Karpas-422 (cell line): ENCODE measurements at regions not wholly inside any gene's neighbourhood (a gene's known extent, or its start where the extent isn't known, plus 50 kb on each side); places are given as distances from the start of the nearest gene placed in this dataset.

Experiments
- DNase-seq: peaks from one replicate; pipeline ENCODE4 v3.0.0-alpha.2; 2015
- H2AFZ ChIP-seq: fragments of 200-600 bp; sonication (generic); 2 replicates; pipeline ENCODE4 v1.6.1; 2014; ENCODE audit warnings: antibody characterized with exemption, low read length, mixed read lengths
- H3K27ac ChIP-seq: fragments of 200-600 bp; sonication (generic); 2 replicates; pipeline ENCODE4 v1.5.1; 2014; ENCODE audit warnings: mild to moderate bottlenecking, low read length, moderate library complexity
- H3K27me3 ChIP-seq: fragments of 200-600 bp; sonication (generic); 2 replicates; pipeline ENCODE4 v1.6.1; 2014; ENCODE audit warnings: low read length, mixed read lengths
- H3K36me3 ChIP-seq: fragments of 200-600 bp; sonication (generic); 2 replicates; pipeline ENCODE4 v1.6.1; 2014; ENCODE audit warnings: low read length, mixed read lengths; ENCODE audit not compliant: insufficient read depth
- H3K4me1 ChIP-seq: fragments of 200-600 bp; sonication (generic); 2 replicates; pipeline ENCODE4 v1.6.1; 2014; ENCODE audit warnings: mild to moderate bottlenecking, low read length, mixed read lengths
- H3K4me2 ChIP-seq: fragments of 200-600 bp; sonication (generic); 2 replicates; pipeline ENCODE4 v1.6.1; 2014; ENCODE audit warnings: low read length, low read depth, mild to moderate bottlenecking; ENCODE audit not compliant: poor library complexity, severe bottlenecking
- H3K4me3 ChIP-seq: fragments of 200-600 bp; sonication (generic); 2 replicates; pipeline ENCODE4 v1.5.1; 2014; ENCODE audit warnings: mild to moderate bottlenecking, antibody characterized with exemption, low read length, mixed read lengths
- H3K79me2 ChIP-seq: fragments of 200-600 bp; sonication (generic); 2 replicates; pipeline ENCODE4 v1.6.1; 2014; ENCODE audit warnings: mild to moderate bottlenecking, low read length, mixed read lengths
- H3K9ac ChIP-seq: fragments of 200-600 bp; sonication (generic); 2 replicates; pipeline ENCODE4 v1.6.0; 2014; ENCODE audit warnings: low read length
- H3K9me2 ChIP-seq: fragments of 200-600 bp; sonication (generic), shearing (Covaris generic); replicated peaks from 2 replicates; pipeline ENCODE4 v1.6.0; 2014; ENCODE audit warnings: mild to moderate bottlenecking, low read length, moderate library complexity; ENCODE audit not compliant: insufficient read depth
- H3K9me3 ChIP-seq: fragments of 300-700, 200-600 bp; sonication (generic); 2 replicates; pipeline ENCODE4 v1.6.1; 2014; ENCODE audit warnings: low read length, mixed read lengths
- H4K20me1 ChIP-seq: fragments of 200-600 bp; sonication (generic); 2 replicates; pipeline ENCODE4 v1.6.1; 2014; ENCODE audit warnings: mild to moderate bottlenecking, antibody characterized with exemption, low read length, low read depth; ENCODE audit not compliant: insufficient read depth

DNA sequence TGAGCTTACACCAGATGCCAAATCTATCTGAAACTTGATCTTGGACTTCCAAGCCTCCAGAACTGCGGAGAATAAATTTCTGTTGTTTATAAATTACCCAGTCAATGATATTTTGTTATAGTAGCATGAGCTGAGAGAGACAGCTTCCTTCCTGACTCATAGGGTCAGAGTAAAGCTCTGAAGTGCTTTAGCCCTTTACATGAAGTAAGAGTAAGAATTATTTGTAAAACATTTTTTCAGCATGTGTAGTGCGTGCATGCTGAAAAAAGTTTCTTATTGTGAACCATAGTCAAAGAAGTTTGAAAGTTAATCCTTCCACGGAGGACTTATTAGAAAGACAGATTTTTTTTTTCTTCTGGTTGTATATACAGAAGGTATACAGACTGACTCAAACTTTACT is 172.4 kb downstream of the DMRT2 start:
- Histone ChIP-seq H4K20me1 (no peaks in the 10 kb centered on the region), H3K9me3 (no peaks in the 10 kb centered on the region), H3K36me3 (no peaks in the 10 kb centered on the region), H3K27me3 (no peaks in the 10 kb centered on the region), H3K4me3 (no peak overlapping the region), H3K4me1 (no peaks in the 10 kb centered on the region), H3K27ac (no peak overlapping the region), H3K4me2 (no peak overlapping the region), H2AFZ (no peak overlapping the region), H3K79me2 (no peaks in the 10 kb centered on the region), H3K9ac (no peak overlapping the region), H3K9me2 (no peaks in the 10 kb centered on the region)
- DNase-seq, result no peak

DNA sequence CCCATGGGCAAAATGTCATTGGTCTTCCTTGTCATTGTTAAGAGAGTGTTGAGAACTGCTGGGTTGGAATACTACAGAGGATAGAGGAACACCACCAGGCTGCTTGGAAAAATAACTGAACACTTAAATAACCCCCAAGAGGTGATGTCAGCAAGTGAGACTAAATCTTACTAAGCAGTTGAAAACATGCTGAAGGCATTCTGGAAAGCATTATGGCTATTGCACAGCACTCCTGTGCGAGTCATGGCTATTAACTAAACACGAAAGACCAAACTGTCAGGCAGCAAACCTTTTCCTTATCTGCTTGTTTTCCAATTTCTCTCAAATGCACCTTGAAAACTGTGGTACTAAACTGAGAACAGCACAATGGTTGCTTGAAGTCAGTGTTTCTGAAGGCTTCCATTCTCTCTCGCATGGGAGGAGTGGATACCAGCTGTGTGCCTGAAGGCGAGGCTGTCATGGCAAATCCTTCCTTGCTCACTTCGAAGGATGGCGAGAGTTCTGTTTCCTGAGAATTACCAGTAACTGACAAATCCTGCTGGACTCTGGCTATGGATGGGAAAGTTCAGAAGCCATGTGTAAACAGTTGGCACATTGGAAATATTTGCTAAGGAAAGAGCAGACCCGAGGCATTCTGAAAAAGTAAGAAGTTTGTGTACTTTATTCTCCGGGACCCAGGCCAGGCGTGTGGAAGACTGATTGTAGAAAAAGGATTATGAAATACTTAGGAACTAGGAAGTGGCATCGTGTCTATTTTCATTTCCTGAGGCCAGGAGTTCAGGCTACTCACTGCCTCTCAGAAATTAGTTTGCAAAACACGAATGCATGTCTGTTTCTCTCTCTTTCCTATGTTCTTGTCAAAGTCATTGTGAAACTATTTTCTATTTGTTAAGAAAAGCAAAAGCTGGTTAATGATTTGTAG is 182.1 kb downstream of the DMRT2 start:
- Histone ChIP-seq H3K4me2 (no peak overlapping the region), H4K20me1 (no peaks in the 10 kb centered on the region), H3K9ac (no peak overlapping the region), H3K27ac (no peak overlapping the region), H3K9me3 (no peaks in the 10 kb centered on the region), H3K79me2 (no peaks in the 10 kb centered on the region), H3K4me1 (no peaks in the 10 kb centered on the region), H2AFZ (no peak overlapping the region), H3K36me3 (no peaks in the 10 kb centered on the region), H3K4me3 (no peak overlapping the region), H3K9me2 (no peaks in the 10 kb centered on the region), H3K27me3 (no peaks in the 10 kb centered on the region)
- DNase-seq, result no peak

DNA sequence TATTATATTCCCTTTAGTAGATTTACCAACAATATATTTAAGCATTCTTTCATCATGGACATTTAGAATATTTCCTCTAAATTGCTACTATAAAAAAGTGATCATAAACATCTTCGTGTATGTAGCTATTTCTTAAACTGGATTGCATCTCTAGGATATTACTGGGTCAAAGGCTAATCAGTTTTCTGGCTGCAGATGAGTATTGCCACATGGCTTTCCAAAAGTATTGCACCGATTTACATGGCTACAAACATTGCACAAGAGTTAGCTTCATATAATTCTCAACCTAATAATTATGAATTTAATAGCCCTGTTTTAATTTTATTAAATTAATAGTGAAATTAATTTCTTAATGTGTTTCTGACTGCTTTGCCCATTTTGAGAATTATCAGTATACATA is 183.4 kb downstream of the DMRT2 start:
- Histone ChIP-seq H3K27me3 (no peaks in the 10 kb centered on the region), H3K36me3 (no peaks in the 10 kb centered on the region), H3K4me1 (no peaks in the 10 kb centered on the region), H3K9ac (no peak overlapping the region), H3K9me2 (no peaks in the 10 kb centered on the region), H3K27ac (no peak overlapping the region), H4K20me1 (no peaks in the 10 kb centered on the region), H3K4me3 (no peak overlapping the region), H3K4me2 (no peak overlapping the region), H2AFZ (no peak overlapping the region), H3K79me2 (no peaks in the 10 kb centered on the region), H3K9me3 (no peaks in the 10 kb centered on the region)
- DNase-seq, result no peak

DNA sequence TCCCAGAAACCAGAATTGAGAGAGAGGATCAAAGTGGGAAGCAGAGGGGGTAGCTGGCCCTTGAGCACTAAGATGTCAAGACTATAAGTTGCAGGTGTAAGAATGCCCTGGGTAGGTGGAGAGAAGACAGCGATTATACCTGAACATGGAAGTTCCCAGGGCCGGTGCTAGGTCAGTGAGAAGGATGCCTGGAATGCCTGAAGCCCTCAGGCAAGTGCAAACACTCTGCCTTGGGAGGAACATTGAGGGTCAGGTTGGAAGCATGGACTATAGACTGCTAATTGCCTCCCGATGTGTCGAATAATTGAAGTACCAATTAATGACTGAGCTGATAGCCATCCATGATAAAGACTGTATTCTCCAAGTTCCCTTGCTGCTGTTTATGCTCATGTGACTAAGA is 185.5 kb downstream of the DMRT2 start:
- Histone ChIP-seq H3K9me3 (no peaks in the 10 kb centered on the region), H3K36me3 (no peaks in the 10 kb centered on the region), H2AFZ (no peak overlapping the region), H3K9me2 (no peaks in the 10 kb centered on the region), H3K4me2 (no peak overlapping the region), H4K20me1 (no peaks in the 10 kb centered on the region), H3K4me3 (no peak overlapping the region), H3K79me2 (no peaks in the 10 kb centered on the region), H3K27ac (no peak overlapping the region), H3K4me1 (no peaks in the 10 kb centered on the region), H3K27me3 (peaks cover 3% of the 10 kb centered on the region; the same call in 1 of the 2 replicates), H3K9ac (no peak overlapping the region)
- no peak for DNase-seq

DNA sequence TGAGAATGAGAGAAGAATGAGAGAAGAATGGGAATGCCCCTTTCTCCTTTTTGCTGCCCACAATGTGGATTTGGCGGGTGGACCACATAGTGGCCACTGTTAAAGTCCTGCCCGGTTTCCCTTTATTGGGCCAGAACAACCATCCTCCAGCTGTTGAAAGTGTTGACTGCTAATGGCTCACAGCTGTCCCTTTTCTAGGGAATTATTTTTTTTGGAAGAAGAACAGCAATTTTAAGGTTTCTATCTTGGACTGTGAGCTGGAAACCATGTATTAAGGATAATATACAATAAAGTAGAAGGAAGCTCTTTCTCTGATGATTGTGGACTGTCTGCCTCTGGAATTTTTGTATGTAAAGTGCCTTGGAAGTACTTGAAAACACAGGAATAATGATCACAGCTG is 185.9 kb downstream of the DMRT2 start:
- Histone ChIP-seq H3K27me3 (peaks cover 3% of the 10 kb centered on the region; the same call in 1 of the 2 replicates), H3K4me3 (no peak overlapping the region), H2AFZ (no peak overlapping the region), H3K36me3 (no peaks in the 10 kb centered on the region), H3K79me2 (no peaks in the 10 kb centered on the region), H3K4me2 (no peak overlapping the region), H3K4me1 (no peaks in the 10 kb centered on the region), H3K9me3 (no peaks in the 10 kb centered on the region), H3K9ac (no peak overlapping the region), H4K20me1 (no peaks in the 10 kb centered on the region), H3K27ac (no peak overlapping the region), H3K9me2 (no peaks in the 10 kb centered on the region)
- DNase-seq, result no peak

DNA sequence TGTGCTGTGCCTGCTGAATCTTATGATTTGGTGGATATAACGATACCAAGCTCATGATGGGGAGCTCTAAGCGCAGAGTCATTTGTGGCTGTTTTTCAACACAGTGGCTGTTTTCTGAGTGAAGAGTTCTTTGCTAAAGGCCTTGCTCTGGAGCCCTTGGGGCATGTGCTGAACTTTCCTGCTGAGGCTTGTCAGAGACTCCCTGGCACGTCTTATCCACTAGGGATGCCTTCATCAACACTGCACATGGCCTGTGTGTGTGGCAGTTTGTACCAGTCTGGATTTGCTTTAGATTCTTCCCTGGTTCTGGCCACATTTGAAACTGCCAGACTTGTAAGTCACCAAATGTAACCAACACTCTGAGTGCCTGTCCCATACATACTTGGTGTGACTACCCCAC is 188.2 kb downstream of the DMRT2 start:
- H3K27ac ChIP-seq, result no peak overlapping the region
- H3K4me2 ChIP-seq, result no peak overlapping the region
- H3K27me3 ChIP-seq, result peaks cover 3% of the 10 kb centered on the region; the same call in 1 of the 2 replicates
- H3K4me3 ChIP-seq, result no peak overlapping the region
- H3K9ac ChIP-seq, result no peak overlapping the region
- H4K20me1 ChIP-seq, result no peaks in the 10 kb centered on the region
- no peaks in the 10 kb centered on the region for H3K9me2 ChIP-seq
- H3K9me3 ChIP-seq, result no peaks in the 10 kb centered on the region
- H2AFZ ChIP-seq, result no peak overlapping the region
- H3K4me1 ChIP-seq, result no peaks in the 10 kb centered on the region
- no peak for DNase-seq
- H3K36me3 ChIP-seq, result no peaks in the 10 kb centered on the region
- no peaks in the 10 kb centered on the region for H3K79me2 ChIP-seq

DNA sequence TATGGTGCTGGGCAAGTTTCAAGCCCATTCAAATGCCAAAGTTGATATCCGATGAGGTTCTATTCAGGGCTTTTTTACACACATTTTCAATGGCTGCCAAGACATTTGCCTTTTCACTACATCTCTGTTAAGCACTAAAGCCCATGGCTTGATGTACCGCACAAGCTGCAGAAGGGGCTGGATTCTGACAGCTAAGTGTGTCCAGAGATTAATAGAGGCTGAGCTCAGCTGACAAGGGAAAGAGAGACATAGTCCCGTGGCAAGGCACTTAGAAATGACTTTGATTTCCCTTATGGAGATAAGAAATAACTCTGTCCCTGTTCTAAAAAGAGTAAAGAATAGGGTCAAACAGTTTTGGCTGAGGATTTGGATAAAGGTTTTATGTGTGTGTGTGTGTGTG is 198.6 kb downstream of the DMRT2 start:
- peaks cover 5% of the 10 kb centered on the region for H3K4me1 ChIP-seq
- no peaks in the 10 kb centered on the region for H4K20me1 ChIP-seq
- H3K36me3 ChIP-seq, result no peaks in the 10 kb centered on the region
- no peaks in the 10 kb centered on the region for H3K79me2 ChIP-seq
- no peak overlapping the region for H2AFZ ChIP-seq
- no peaks in the 10 kb centered on the region for H3K27me3 ChIP-seq
- no peak overlapping the region for H3K4me2 ChIP-seq
- H3K4me3 ChIP-seq, result no peak overlapping the region
- no peaks in the 10 kb centered on the region for H3K9me3 ChIP-seq
- no peak for DNase-seq
- H3K9me2 ChIP-seq, result no peaks in the 10 kb centered on the region
- H3K9ac ChIP-seq, result no peak overlapping the region
- H3K27ac ChIP-seq, result no peak overlapping the region

DNA sequence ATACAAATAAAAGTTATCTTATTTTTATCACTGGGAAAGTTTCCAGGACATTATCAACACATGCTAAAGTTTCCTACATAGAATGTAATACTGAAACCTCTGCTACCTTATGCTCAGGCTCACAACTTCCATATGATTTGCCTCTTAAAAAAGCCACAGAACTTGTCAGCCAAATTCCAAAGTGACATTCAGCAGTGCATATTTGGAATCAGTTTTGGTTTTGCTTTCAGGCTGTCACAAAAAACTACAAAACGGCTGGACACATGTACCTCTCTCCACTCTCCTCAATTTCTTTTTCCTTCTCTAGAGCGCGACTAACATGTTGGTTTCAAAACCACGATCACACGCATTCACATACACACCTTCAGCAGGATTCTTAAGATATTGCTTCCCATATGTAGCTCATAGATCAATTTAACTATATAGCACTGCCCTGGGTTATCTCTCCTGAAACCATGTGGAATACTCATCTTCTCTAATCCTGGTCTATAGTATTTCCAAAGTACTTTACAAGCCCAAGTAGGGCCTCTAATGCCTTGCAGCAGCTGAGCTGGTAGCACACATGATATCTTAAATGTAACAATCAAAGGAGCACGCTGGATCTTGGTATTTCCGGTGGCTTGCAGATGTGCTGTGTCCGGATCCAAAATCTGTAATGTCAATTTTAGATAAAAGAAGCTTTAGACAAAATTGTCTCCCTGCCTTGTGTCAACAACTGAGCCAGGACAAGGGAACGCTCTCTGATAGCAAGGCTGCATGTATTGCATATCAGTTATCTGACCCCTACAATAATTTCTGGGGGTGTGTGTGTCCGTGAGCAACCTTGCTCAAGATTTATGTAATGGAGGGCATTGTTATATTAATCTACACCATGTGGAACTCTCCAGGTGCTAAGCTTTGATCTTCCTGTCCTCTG is 203.2 kb downstream of the DMRT2 start:
- Histone ChIP-seq H3K79me2 (no peaks in the 10 kb centered on the region), H3K27ac (no peak overlapping the region), H3K4me2 (no peak overlapping the region), H3K4me3 (no peak overlapping the region), H3K4me1 (no peaks in the 10 kb centered on the region), H3K36me3 (no peaks in the 10 kb centered on the region), H2AFZ (no peak overlapping the region), H3K9ac (no peak overlapping the region), H3K9me2 (no peaks in the 10 kb centered on the region), H4K20me1 (no peaks in the 10 kb centered on the region), H3K27me3 (no peaks in the 10 kb centered on the region), H3K9me3 (no peaks in the 10 kb centered on the region)
- DNase-seq, result no peak
